ENCODE measurements at regions not wholly inside any gene's neighbourhood (a gene's known extent, or its start where the extent isn't known, plus 50 kb on each side); places are given as distances from the start of the nearest gene placed in this dataset.

- TF ChIP-seq, protein P1, sequence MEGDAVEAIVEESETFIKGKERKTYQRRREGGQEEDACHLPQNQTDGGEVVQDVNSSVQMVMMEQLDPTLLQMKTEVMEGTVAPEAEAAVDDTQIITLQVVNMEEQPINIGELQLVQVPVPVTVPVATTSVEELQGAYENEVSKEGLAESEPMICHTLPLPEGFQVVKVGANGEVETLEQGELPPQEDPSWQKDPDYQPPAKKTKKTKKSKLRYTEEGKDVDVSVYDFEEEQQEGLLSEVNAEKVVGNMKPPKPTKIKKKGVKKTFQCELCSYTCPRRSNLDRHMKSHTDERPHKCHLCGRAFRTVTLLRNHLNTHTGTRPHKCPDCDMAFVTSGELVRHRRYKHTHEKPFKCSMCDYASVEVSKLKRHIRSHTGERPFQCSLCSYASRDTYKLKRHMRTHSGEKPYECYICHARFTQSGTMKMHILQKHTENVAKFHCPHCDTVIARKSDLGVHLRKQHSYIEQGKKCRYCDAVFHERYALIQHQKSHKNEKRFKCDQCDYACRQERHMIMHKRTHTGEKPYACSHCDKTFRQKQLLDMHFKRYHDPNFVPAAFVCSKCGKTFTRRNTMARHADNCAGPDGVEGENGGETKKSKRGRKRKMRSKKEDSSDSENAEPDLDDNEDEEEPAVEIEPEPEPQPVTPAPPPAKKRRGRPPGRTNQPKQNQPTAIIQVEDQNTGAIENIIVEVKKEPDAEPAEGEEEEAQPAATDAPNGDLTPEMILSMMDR (IDR thresholded peaks at IDR 0.05) = no peak
- no peak for TF ChIP-seq POLR2A (IDR thresholded peaks at IDR 0.05)
Observed at GRCh38 chr3:5358911-5359310, 171.4 kb downstream of the EDEM1 start.
